BJ (cell line): ENCODE measurements at regions not wholly inside any gene's neighbourhood (a gene's known extent, or its start where the extent isn't known, plus 50 kb on each side); places are given as distances from the start of the nearest gene placed in this dataset.
"Not testable (repeated sequence)": the region's sequence is repeated elsewhere in the genome, so short reads cannot be mapped to it uniquely, and the experiment has no call there.

Experiments used
- CTCF ChIA-PET: fragments of 350-600 bp; formaldehyde crosslinking; extraction: SDS; loops from one replicate; lab custom pipeline; 2021; ENCODE audit warnings: antibody characterized with exemption, inconsistent platforms; lab: Yijun Ruan, JAX
- POLR2A ChIA-PET: fragments of 300-600 bp; sonication (Branson Sonifier 250); formaldehyde crosslinking; extraction: SDS; loops from one replicate; lab custom pipeline; 2021; ENCODE audit warnings: antibody characterized with exemption; lab: Charles Lee
- DNase-seq: peaks from one replicate; pipeline ENCODE4 v3.0.0-alpha.2; 2011; ENCODE audit warnings: low read depth
- H3K27me3 ChIP-seq: 2 replicates; pipeline ENCODE4 v1.6.0; 2011; ENCODE audit warnings: low read length; ENCODE audit not compliant: control insufficient read depth, insufficient read depth
- H3K36me3 ChIP-seq: 2 replicates; pipeline ENCODE4 v1.5.1; 2011; ENCODE audit warnings: low read length; ENCODE audit not compliant: control insufficient read depth, insufficient read depth
- H3K4me3 ChIP-seq: 2 replicates; pipeline ENCODE4 v1.5.1; 2011; ENCODE audit warnings: low read depth, mild to moderate bottlenecking, control low read depth, low read length
- TF ChIP-seq, protein P1 (sequence below): IDR thresholded peaks from 2 replicates; pipeline ENCODE4 v1.5.1; 2011; ENCODE audit warnings: low read depth, mild to moderate bottlenecking, control low read depth, inconsistent platforms, low read length, moderate library complexity; ENCODE audit not compliant: insufficient read depth

DNA sequence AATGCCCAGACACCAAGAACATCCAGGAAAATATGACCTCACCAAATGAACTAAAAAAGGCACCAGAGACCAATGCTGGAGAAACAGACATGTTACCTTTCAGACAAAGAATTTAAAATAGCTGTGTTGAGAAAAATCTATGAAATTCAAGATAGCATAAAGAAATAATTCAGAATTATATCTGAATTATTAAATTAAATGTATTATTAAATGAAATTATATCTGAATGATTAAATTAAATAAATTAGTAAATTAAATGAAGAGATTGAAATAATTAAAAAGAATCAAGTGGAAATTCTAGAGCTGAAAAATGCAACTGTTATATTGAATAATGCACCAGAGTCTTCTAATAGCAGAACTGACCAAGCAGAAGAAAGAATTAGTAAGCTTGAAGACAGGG lies 279.2 kb upstream of the SATB1 start:
- Histone ChIP-seq H3K27me3 (no peaks in the 10 kb centered on the region), H3K4me3 (no peak overlapping the region), H3K36me3 (no peaks in the 10 kb centered on the region)
- CTCF ChIA-PET: no interaction called here
- POLR2A ChIA-PET: no interaction called here
- TF ChIP-seq, protein P1, sequence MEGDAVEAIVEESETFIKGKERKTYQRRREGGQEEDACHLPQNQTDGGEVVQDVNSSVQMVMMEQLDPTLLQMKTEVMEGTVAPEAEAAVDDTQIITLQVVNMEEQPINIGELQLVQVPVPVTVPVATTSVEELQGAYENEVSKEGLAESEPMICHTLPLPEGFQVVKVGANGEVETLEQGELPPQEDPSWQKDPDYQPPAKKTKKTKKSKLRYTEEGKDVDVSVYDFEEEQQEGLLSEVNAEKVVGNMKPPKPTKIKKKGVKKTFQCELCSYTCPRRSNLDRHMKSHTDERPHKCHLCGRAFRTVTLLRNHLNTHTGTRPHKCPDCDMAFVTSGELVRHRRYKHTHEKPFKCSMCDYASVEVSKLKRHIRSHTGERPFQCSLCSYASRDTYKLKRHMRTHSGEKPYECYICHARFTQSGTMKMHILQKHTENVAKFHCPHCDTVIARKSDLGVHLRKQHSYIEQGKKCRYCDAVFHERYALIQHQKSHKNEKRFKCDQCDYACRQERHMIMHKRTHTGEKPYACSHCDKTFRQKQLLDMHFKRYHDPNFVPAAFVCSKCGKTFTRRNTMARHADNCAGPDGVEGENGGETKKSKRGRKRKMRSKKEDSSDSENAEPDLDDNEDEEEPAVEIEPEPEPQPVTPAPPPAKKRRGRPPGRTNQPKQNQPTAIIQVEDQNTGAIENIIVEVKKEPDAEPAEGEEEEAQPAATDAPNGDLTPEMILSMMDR: no peak
- no peak for DNase-seq

DNA sequence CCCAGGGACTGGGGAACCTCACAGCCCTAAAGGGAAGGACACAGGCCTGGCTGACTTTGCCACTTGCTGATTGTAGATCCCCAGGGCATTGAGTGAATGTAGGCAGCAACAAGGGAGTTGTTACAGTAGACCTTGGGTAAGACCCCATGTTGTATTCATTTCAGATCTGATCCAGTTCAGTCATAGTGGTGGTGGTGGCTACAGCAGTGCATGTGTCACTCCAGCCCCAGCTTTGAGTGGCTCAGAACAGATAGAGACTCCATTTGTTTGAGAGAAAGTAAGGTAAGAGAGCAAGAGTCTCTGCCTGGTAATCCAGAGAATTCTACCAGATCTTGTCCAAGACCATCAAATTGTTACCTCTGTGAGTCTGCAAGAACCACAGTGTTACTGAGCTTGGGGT lies 278.7 kb upstream of the SATB1 start:
- TF ChIP-seq, protein P1: no peak
- Histone ChIP-seq H3K36me3 (no peaks in the 10 kb centered on the region), H3K4me3 (no peak overlapping the region), H3K27me3 (no peaks in the 10 kb centered on the region)
- ChIA-PET CTCF (no interaction called here), POLR2A (no interaction called here)
- DNase-seq: no peak

DNA sequence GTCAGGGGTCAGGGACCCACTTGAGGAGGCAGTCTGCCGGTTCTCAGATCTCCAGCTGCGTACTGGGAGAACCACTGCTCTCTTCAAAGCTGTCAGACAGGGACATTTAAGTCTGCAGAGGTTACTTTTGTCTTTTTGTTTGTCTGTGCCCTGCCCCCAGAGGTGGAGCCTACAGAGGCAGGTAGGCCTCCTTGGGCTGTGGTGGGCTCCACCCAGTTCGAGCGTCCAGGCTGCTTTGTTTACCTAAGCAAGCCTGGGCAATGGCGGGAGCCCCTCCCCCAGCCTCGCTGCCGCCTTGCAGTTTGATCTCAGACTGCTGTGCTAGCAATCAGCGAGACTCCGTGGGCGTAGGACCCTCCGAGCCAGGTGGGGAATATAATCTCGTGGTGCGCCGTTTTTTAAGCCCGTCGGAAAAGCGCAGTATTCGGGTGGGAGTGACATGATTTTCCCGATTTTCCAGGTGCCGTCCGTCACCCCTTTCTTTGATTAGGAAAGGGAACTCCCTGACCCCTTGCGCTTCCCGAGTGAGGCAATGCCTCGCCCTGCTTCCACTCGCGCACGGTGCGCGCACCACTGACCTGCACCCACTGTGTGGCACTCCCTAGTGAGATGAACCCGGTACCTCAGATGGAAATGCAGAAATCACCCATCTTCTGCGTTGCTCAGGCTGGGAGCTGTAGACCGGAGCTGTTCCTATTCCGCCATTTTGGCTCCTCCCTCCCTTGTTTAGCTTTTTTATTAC lies 268.6 kb upstream of the SATB1 start:
- POLR2A ChIA-PET, CTCF ChIA-PET: not testable (repeated sequence)

DNA sequence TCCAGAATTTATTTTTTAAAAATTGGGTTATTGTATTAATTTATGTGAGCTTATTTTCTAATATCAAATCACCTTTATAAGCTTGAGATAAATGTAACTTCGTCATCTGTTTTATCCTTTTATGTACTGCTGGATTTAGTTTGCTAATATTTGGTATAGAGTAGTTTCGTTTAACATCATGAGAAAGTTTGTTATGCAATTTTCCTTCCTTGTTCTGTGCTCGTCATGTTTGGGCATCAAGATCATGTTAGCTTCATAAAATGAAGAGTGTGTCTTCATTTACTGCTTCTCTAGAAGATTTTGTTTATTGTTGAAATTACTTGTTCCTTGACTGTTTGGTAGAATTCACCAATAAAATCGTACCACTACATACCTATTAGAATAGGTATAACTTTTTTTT lies 262.1 kb upstream of the SATB1 start:
- Histone ChIP-seq H3K27me3 (no peaks in the 10 kb centered on the region), H3K36me3 (no peaks in the 10 kb centered on the region), H3K4me3 (no peak overlapping the region)
- CTCF ChIA-PET: no interaction called here
- POLR2A ChIA-PET: no interaction called here
- TF ChIP-seq, protein P1: no peak
- no peak for DNase-seq

More for the DNA sequence above, 268.6 kb upstream of the SATB1 start:
- not testable (repeated sequence) for H3K27me3 ChIP-seq, H3K36me3 ChIP-seq, H3K4me3 ChIP-seq, DNase-seq

DNA sequence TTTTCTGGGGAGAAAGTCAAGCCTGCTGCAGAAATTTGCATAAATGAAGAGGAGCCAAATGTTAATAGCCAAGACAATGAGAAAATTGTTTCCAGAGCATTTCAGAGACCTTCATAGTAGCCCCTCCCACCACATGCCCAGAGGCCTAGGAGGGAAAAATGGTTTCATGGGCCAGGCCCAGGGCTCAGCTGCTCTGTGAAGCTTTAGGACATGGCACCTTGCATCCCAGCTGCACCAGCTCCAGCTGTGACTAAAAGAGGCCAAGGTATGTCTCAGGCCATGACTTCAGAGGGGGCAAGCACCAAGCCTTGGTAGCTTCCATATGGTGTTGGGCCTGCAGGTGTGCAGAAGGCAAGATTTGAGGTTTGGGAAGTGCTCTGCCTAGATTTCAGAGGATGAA lies 258.8 kb upstream of the SATB1 start:
- Histone ChIP-seq H3K4me3 (no peak overlapping the region), H3K27me3 (no peaks in the 10 kb centered on the region), H3K36me3 (no peaks in the 10 kb centered on the region)
- CTCF ChIA-PET: no interaction called here
- POLR2A ChIA-PET: no interaction called here
- no peak for DNase-seq
- TF ChIP-seq, protein P1: no peak

DNA sequence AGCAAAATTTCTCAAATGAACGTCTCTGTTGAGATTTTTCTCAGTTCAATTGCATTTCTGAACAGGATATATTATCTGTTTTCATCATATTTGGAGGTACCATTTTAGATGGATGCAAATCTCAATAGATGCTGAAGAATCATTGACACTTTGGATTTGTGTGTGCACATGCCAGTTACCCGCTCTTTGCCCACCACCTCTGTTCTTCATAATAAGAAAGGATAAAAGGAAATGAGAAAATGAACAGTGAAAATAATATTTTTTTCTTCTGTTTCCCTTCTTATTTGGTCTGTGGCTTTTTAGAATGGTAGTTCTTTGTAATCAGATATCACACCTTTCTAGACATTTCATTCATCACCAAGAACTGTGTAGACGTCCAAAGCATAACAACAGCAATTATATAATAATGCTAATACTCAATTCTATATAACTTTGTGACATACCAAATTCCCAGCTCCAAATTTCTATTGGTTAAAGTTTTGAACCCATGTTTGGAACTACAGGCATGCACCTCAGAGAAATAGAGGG lies 256.7 kb upstream of the SATB1 start:
- TF ChIP-seq, protein P1: no peak
- ChIA-PET CTCF (no interaction called here), POLR2A (no interaction called here)
- H3K27me3 ChIP-seq: no peaks in the 10 kb centered on the region
- H3K36me3 ChIP-seq: no peaks in the 10 kb centered on the region
- no peak overlapping the region for H3K4me3 ChIP-seq
- DNase-seq: no peak
